ENCODE measurements at regions not wholly inside any gene's neighbourhood (a gene's known extent, or its start where the extent isn't known, plus 50 kb on each side); places are given as distances from the start of the nearest gene placed in this dataset.

- DNase-seq (ENCODE audit: low read depth) = no peak
- TF ChIP-seq CTCF (IDR thresholded peaks at IDR 0.05; ENCODE audit: insufficient read depth, low read depth, low read length, missing control alignments) = no peak
- no peak overlapping the region for H3K4me3 ChIP-seq (ENCODE audit: low read depth, low read length)
These were observed 111.9 kb downstream of the NMUR2 start for GRCh38 chr5:152293189-152293588.

- no peak for TF ChIP-seq CTCF (IDR thresholded peaks at IDR 0.05; ENCODE audit: insufficient read depth, low read depth, low read length, missing control alignments)
These were observed 114.9 kb downstream of the NMUR2 start for GRCh38 chr5:152290181-152290580.

GRCh38 chr5:152288917-152289595 is 116.0 kb downstream of the NMUR2 start:
- no peak for TF ChIP-seq CTCF (IDR thresholded peaks at IDR 0.05; ENCODE audit: insufficient read depth, low read depth, low read length, missing control alignments)
- DNase-seq (ENCODE audit: low read depth) = no peak
- no peak overlapping the region for H3K4me3 ChIP-seq (ENCODE audit: low read depth, low read length)

More at GRCh38 chr5:152290181-152290580, 114.9 kb downstream of the NMUR2 start:
- DNase-seq (ENCODE audit: low read depth) = no peak
- no peak overlapping the region for H3K4me3 ChIP-seq (ENCODE audit: low read depth, low read length)

GRCh38 chr5:152288499-152288898 is 116.6 kb downstream of the NMUR2 start:
- DNase-seq (ENCODE audit: low read depth) = no peak
- no peak overlapping the region for H3K4me3 ChIP-seq (ENCODE audit: low read depth, low read length)
- no peak for TF ChIP-seq CTCF (IDR thresholded peaks at IDR 0.05; ENCODE audit: insufficient read depth, low read depth, low read length, missing control alignments)

GRCh38 chr5:152285764-152286163 is 119.3 kb downstream of the NMUR2 start:
- H3K4me3 ChIP-seq (ENCODE audit: low read depth, low read length) = no peak overlapping the region
- no peak for TF ChIP-seq CTCF (IDR thresholded peaks at IDR 0.05; ENCODE audit: insufficient read depth, low read depth, low read length, missing control alignments)
- no peak for DNase-seq (ENCODE audit: low read depth)

GRCh38 chr5:152282331-152282730 is 122.7 kb downstream of the NMUR2 start:
- no peak for DNase-seq (ENCODE audit: low read depth)
- TF ChIP-seq CTCF (IDR thresholded peaks at IDR 0.05; ENCODE audit: insufficient read depth, low read depth, low read length, missing control alignments) = no peak
- no peak overlapping the region for H3K4me3 ChIP-seq (ENCODE audit: low read depth, low read length)

- H3K4me3 ChIP-seq (ENCODE audit: low read depth, low read length) = no peak overlapping the region
- DNase-seq (ENCODE audit: low read depth) = no peak
- no peak for TF ChIP-seq CTCF (IDR thresholded peaks at IDR 0.05; ENCODE audit: insufficient read depth, low read depth, low read length, missing control alignments)
These were observed 127.1 kb downstream of the NMUR2 start for GRCh38 chr5:152277936-152278335.

Measured in GM12865 (cell line).